ENCODE measurements at regions not wholly inside any gene's neighbourhood (a gene's known extent, or its start where the extent isn't known, plus 50 kb on each side); places are given as distances from the start of the nearest gene placed in this dataset.

DNA sequence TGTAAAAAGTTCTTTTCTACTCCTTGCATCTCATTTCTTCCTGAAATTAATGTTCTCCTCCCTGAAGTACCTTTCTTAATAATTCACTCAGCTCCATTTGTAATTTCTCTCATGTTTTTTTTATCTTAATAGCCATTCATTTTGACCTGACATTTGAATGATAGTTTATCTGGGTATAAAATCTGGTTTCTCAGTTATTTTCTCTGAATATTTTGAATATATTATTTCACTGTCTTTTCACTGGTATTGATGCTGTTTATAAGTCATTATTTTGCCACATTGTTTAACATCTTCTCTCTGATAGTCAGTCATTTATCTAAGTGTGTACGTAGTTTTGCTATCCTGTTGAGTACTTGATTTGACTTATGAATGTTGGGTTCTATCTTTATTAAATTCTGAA, 68.8 kb upstream of the ARHGAP18 start:
- H3K4me1 ChIP-seq (ENCODE audit: control insufficient read depth, insufficient read depth, low read length), result peaks cover 3% of the 10 kb centered on the region; the same call in 1 of the 2 replicates
- no peak overlapping the region for H3K27ac ChIP-seq (ENCODE audit: low read depth, low read length)
- no peak overlapping the region for H3K4me3 ChIP-seq (ENCODE audit: low read depth, low read length)
- H3K9me3 ChIP-seq (ENCODE audit: control insufficient read depth, insufficient read depth, low read length), result no peaks in the 10 kb centered on the region
- no peaks in the 10 kb centered on the region for H3K36me3 ChIP-seq (ENCODE audit: control insufficient read depth, insufficient read depth, low read length)
- H3K27me3 ChIP-seq (ENCODE audit: control insufficient read depth, insufficient read depth, low read length), result no peaks in the 10 kb centered on the region
- no peak overlapping the region for H3K9ac ChIP-seq (ENCODE audit: low read depth, low read length)

DNA sequence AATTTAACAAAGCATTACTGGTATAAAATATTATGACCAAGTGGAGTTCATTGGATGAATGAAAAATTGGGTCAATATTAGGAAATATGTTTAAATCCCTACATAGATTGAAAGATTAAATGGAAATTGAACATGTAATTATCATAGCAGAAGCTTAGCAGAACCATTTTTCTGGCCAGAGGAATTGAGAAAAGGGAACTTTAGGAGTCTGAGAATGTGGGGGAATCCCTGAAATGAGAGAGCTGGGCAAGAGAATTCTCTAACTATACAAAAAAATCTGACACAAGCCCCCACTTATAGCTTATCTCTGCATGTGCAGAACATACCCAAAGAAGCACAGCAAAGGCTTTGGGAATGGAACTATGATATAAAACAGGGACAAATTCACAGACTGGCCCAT, 67.4 kb upstream of the ARHGAP18 start:
- H3K27ac ChIP-seq (ENCODE audit: low read depth, low read length), result no peak overlapping the region
- H3K27me3 ChIP-seq (ENCODE audit: control insufficient read depth, insufficient read depth, low read length), result no peaks in the 10 kb centered on the region
- no peak overlapping the region for H3K9ac ChIP-seq (ENCODE audit: low read depth, low read length)
- H3K36me3 ChIP-seq (ENCODE audit: control insufficient read depth, insufficient read depth, low read length), result no peaks in the 10 kb centered on the region
- H3K4me1 ChIP-seq (ENCODE audit: control insufficient read depth, insufficient read depth, low read length), result peaks cover 3% of the 10 kb centered on the region; the same call in 1 of the 2 replicates
- H3K4me3 ChIP-seq (ENCODE audit: low read depth, low read length), result no peak overlapping the region
- H3K9me3 ChIP-seq (ENCODE audit: control insufficient read depth, insufficient read depth, low read length), result no peaks in the 10 kb centered on the region

DNA sequence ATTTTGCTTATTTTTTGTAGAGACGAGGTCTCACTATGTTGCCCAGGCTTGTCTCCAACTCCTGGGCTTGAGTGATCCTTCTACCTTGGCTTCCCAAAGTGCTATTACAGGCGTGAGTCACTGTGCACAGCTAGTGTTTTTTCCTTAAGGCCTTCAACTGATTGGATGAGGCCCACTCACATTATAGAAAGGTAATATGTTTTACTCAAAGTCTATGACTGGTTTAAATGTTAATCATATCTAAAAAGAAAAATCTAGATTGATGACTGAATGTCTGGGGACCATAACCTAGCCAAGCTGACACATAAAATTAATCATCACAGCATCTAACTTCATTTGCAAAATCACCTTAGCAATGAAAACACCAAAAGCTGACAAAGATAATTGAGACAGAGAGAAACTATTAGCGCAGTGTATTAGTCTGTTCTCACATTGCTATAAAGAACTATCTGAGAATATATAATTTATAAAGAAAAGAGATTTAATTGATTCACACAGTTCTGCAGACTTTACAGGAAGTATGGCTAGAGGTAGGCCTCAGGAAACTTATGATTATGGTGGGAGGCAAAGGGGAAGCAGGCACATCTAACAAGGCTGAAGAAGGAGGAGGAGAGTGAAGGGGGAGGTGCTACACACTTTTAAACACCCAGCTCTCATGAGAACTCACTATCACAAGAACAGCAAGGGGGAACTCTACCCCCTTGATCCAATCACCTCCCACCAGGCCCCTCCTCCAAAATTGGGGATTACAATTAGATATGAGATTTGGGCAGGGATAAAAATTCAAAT, 66.8 kb upstream of the ARHGAP18 start:
- Histone ChIP-seq H3K27ac (ENCODE audit: low read depth, low read length) (no peak overlapping the region), H3K9ac (ENCODE audit: low read depth, low read length) (no peak overlapping the region), H3K27me3 (ENCODE audit: control insufficient read depth, insufficient read depth, low read length) (no peaks in the 10 kb centered on the region), H3K4me3 (ENCODE audit: low read depth, low read length) (no peak overlapping the region), H3K4me1 (ENCODE audit: control insufficient read depth, insufficient read depth, low read length) (peaks cover 3% of the 10 kb centered on the region; the same call in 1 of the 2 replicates), H3K9me3 (ENCODE audit: control insufficient read depth, insufficient read depth, low read length) (no peaks in the 10 kb centered on the region), H3K36me3 (ENCODE audit: control insufficient read depth, insufficient read depth, low read length) (no peaks in the 10 kb centered on the region)

DNA sequence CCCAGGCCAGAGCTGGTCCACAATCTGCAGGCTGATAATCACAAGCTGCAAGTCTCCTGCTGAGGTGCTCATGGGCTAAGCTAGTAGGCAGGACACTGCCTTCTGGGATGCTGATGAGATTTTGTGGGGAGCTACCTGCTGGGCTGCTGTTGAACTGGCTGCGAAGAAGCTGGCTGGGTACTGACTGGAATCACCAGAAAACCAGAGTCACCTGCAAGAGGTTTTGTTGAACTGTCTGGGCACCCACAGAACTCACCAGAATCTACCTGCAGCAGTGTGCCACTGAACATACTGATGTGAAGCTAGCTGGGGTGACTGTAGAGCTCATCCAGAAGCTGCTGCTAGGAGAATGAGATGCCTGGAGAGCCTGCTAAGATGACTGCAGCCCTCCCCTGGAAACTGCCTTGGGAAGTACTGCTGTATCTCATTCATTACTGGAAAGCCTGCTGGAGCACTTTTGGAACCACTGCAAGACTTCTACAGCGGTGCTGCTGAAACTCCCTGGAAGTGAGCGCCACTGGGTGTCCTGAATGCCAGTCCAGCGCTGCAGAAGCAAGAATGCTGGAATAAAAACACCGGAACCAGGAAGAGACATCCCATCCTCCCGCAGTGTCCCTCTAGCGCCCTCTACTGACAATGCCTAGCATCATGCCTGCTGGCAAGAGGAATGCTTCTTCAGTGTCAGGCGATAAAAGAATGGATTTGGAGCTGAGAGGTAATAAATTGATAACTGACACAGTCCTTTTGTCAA, 64.9 kb upstream of the ARHGAP18 start:
- Histone ChIP-seq H3K4me3 (ENCODE audit: low read depth, low read length) (peak overlapping the region; percentile 47), H3K27ac (ENCODE audit: low read depth, low read length) (no peak overlapping the region), H3K27me3 (ENCODE audit: control insufficient read depth, insufficient read depth, low read length) (no peaks in the 10 kb centered on the region), H3K36me3 (ENCODE audit: control insufficient read depth, insufficient read depth, low read length) (no peaks in the 10 kb centered on the region), H3K9ac (ENCODE audit: low read depth, low read length) (no peak overlapping the region), H3K4me1 (ENCODE audit: control insufficient read depth, insufficient read depth, low read length) (peaks cover 3% of the 10 kb centered on the region; the same call in 1 of the 2 replicates), H3K9me3 (ENCODE audit: control insufficient read depth, insufficient read depth, low read length) (no peaks in the 10 kb centered on the region)

DNA sequence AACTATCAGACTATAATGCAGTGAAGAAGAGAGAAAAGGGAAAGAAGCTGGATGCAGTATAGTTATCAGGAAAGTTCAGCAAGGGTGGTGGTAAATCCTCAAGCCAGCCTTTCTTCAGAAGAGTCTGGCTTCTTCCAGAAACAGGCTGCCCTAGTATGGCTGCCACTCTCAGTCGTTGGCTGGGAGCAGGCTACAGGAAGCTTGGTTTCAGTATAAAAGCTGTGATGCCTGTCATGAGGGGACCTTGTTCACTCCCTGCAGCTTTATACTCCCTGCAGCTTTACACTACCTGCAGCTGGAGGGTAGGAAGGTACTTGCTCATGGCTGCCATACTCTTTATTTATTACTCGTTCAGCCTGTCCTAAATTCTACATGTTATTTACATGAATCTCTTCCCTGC, 63.3 kb upstream of the ARHGAP18 start:
- Histone ChIP-seq H3K4me1 (ENCODE audit: control insufficient read depth, insufficient read depth, low read length) (peaks cover 3% of the 10 kb centered on the region; the same call in 1 of the 2 replicates), H3K36me3 (ENCODE audit: control insufficient read depth, insufficient read depth, low read length) (no peaks in the 10 kb centered on the region), H3K27me3 (ENCODE audit: control insufficient read depth, insufficient read depth, low read length) (peaks cover 5% of the 10 kb centered on the region), H3K9me3 (ENCODE audit: control insufficient read depth, insufficient read depth, low read length) (no peaks in the 10 kb centered on the region), H3K27ac (ENCODE audit: low read depth, low read length) (no peak overlapping the region), H3K9ac (ENCODE audit: low read depth, low read length) (no peak overlapping the region), H3K4me3 (ENCODE audit: low read depth, low read length) (no peak overlapping the region)

DNA sequence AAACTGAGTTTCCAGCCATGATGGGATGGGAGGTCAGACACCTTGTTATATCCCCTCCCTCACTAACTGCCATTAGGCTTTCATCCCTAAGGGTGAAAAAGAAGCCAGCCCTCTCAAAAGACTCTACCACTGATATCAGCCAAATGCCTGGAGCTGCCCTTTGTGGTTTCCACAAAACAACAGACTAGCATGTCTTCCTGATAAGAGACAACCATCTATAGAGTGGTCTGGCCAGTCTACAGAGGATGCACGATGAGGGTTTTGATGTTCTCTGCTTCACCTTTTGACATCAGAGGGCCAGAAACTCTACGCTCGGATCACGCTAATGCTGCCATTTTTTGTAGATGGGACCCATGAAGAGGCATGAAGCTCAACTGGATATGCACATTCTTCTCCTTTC, 61.7 kb upstream of the ARHGAP18 start:
- H3K9me3 ChIP-seq (ENCODE audit: control insufficient read depth, insufficient read depth, low read length), result no peaks in the 10 kb centered on the region
- no peak overlapping the region for H3K9ac ChIP-seq (ENCODE audit: low read depth, low read length)
- H3K4me1 ChIP-seq (ENCODE audit: control insufficient read depth, insufficient read depth, low read length), result peaks cover 6% of the 10 kb centered on the region; the same call in 1 of the 2 replicates
- H3K4me3 ChIP-seq (ENCODE audit: low read depth, low read length), result no peak overlapping the region
- peaks cover 22% of the 10 kb centered on the region for H3K27me3 ChIP-seq (ENCODE audit: control insufficient read depth, insufficient read depth, low read length)
- no peak overlapping the region for H3K27ac ChIP-seq (ENCODE audit: low read depth, low read length)
- H3K36me3 ChIP-seq (ENCODE audit: control insufficient read depth, insufficient read depth, low read length), result no peaks in the 10 kb centered on the region

DNA sequence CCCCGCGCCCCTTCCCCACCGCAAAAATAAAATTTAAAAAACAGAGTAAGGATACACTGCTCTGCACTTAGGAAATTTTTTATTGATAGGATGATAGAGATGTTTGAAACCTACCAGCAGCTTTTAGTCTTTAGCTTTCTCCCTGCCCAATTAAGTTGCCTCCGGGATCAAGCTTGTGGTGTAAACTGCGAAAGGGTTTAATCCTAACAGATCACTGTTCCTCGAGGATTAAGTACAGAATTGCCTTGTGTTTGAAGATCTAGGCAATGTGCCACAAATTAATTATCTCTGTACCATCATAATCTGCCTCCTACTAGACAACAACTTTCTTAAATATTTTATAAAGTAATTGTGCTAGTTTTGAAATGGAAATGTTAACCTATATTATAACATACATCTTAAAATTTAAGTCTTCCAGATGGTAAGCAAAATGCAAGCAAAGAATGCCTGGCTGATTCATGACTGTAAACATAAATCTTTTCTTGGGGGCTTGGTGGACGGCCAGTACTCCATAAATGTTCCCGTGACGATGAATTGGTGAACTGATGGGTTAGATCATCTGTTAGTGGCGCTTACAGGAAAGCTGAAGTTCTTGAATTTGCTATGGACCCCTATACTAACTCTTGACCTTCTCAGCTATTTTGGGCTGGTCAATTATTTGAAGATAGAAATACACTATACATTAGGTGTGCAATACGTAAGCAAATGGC, 58.0 kb upstream of the ARHGAP18 start:
- H3K27me3 ChIP-seq (ENCODE audit: control insufficient read depth, insufficient read depth, low read length), result peaks cover 36% of the 10 kb centered on the region
- no peaks in the 10 kb centered on the region for H3K36me3 ChIP-seq (ENCODE audit: control insufficient read depth, insufficient read depth, low read length)
- peak overlapping the region; percentile 58 for H3K4me3 ChIP-seq (ENCODE audit: low read depth, low read length)
- no peaks in the 10 kb centered on the region for H3K9me3 ChIP-seq (ENCODE audit: control insufficient read depth, insufficient read depth, low read length)
- H3K4me1 ChIP-seq (ENCODE audit: control insufficient read depth, insufficient read depth, low read length), result peaks cover 3% of the 10 kb centered on the region; the same call in 1 of the 2 replicates
- H3K27ac ChIP-seq (ENCODE audit: low read depth, low read length), result no peak overlapping the region
- H3K9ac ChIP-seq (ENCODE audit: low read depth, low read length), result no peak overlapping the region

DNA sequence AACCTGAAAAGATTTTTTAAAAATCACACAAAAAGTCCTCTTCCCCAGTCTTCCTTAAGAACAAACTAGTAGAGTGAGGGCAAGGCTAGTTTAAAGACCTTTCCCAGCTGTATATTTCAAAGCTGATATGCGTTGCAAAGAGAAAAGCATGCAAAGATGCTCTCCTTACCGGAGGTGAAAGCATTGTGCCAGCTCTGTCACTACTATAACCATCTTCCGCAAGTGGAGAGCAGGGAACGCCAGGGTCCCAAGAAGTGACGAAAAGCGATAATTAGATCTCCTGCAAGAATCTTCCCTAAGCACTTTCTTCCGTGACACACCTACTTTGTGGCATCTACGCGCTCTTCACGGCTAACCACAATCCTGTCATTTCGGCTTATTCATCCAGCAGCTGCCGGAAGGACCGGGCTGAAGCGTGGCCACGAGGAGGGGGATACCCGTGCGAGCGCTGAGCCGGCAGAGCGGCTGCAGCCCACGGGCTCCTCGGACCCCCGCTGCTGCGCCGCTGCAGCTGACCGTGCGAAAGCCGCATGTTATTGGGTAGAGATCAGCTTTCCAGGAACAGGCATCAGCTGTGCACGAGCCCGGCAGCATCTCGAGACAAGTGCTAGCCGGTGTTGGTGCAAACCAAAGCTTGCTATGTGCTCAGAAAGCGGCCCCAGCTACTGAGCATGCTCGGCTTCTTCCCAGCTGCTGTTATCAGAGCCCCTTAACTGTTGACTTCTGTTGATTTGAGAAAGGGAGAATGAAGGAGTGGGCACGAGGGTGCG, 57.2 kb upstream of the ARHGAP18 start:
- H3K27ac ChIP-seq (ENCODE audit: low read depth, low read length), result no peak overlapping the region
- peaks cover 36% of the 10 kb centered on the region for H3K27me3 ChIP-seq (ENCODE audit: control insufficient read depth, insufficient read depth, low read length)
- no peaks in the 10 kb centered on the region for H3K36me3 ChIP-seq (ENCODE audit: control insufficient read depth, insufficient read depth, low read length)
- H3K9me3 ChIP-seq (ENCODE audit: control insufficient read depth, insufficient read depth, low read length), result no peaks in the 10 kb centered on the region
- H3K4me1 ChIP-seq (ENCODE audit: control insufficient read depth, insufficient read depth, low read length), result peaks cover 3% of the 10 kb centered on the region; the same call in 1 of the 2 replicates
- peak overlapping the region; percentile 58 for H3K4me3 ChIP-seq (ENCODE audit: low read depth, low read length)
- no peak overlapping the region for H3K9ac ChIP-seq (ENCODE audit: low read depth, low read length)

DNA sequence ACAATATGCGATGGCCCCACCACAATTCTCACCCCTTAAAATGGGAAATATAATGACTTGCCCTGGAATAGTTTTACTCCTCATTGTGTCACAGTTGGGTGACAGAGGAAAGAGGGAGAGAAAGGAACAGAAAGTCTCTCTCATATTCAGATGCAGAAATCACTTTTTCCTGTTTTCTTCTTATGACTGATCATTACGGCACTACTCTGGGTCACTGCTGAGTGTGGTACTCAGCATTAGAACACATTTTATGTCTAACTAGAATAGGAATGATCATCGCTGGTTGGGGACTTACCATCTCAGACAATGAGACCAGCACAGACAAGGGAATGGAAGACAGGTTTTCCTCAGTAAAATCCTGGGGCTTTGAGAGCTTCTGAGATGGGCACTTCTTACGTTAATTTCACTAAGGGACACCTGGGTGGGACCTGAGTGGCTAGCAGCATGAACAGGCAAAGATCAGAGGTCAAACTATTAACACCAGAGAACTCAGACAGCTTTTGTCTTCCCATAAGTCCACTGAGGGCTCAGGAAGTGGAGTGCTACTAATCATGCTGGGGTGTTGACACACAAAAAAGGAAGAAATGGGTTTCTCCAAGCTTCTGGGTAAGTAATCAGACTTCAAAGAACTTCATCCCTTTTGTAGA, 54.9 kb upstream of the ARHGAP18 start:
- Histone ChIP-seq H3K4me3 (ENCODE audit: low read depth, low read length) (no peak overlapping the region), H3K27me3 (ENCODE audit: control insufficient read depth, insufficient read depth, low read length) (peaks cover 36% of the 10 kb centered on the region), H3K9ac (ENCODE audit: low read depth, low read length) (no peak overlapping the region)

More for the DNA sequence above, 54.9 kb upstream of the ARHGAP18 start:
- no peak overlapping the region for H3K27ac ChIP-seq (ENCODE audit: low read depth, low read length)
- no peaks in the 10 kb centered on the region for H3K36me3 ChIP-seq (ENCODE audit: control insufficient read depth, insufficient read depth, low read length)
- H3K9me3 ChIP-seq (ENCODE audit: control insufficient read depth, insufficient read depth, low read length), result no peaks in the 10 kb centered on the region
- H3K4me1 ChIP-seq (ENCODE audit: control insufficient read depth, insufficient read depth, low read length), result peaks cover 3% of the 10 kb centered on the region; the same call in 1 of the 2 replicates
